Osteocyte (in vitro differentiated cells): ENCODE measurements at regions not wholly inside any gene's neighbourhood (a gene's known extent, or its start where the extent isn't known, plus 50 kb on each side); places are given as distances from the start of the nearest gene placed in this dataset.
"Not testable (repeated sequence)": the region's sequence is repeated elsewhere in the genome, so short reads cannot be mapped to it uniquely, and the experiment has no call there.

ENCODE experiments used
- DNase-seq: peaks from one replicate; pipeline ENCODE4 v3.0.0; 2021; ENCODE audit warnings: mixed read lengths; ENCODE audit not compliant: unreplicated experiment; ENCODE audit errors: extremely low spot score
- H3K27ac Mint-ChIP-seq: one replicate; pipeline ENCODE4 v1.8.0; 2021; ENCODE audit warnings: mild to moderate bottlenecking, mixed read lengths; ENCODE audit not compliant: unreplicated experiment
- H3K27me3 Mint-ChIP-seq: one replicate; pipeline ENCODE4 v1.8.0; 2021; ENCODE audit warnings: mixed read lengths; ENCODE audit not compliant: unreplicated experiment
- H3K36me3 Mint-ChIP-seq: one replicate; pipeline ENCODE4 v1.8.0; 2021; ENCODE audit warnings: mixed read lengths; ENCODE audit not compliant: unreplicated experiment
- H3K4me1 Mint-ChIP-seq: one replicate; pipeline ENCODE4 v1.8.0; 2021; ENCODE audit warnings: mixed read lengths; ENCODE audit not compliant: unreplicated experiment
- H3K4me3 Mint-ChIP-seq: one replicate; pipeline ENCODE4 v1.8.0; 2021; ENCODE audit warnings: mild to moderate bottlenecking, moderate library complexity, mixed read lengths; ENCODE audit not compliant: unreplicated experiment
- H3K9me3 Mint-ChIP-seq: one replicate; pipeline ENCODE4 v1.8.0; 2021; ENCODE audit warnings: mixed read lengths; ENCODE audit not compliant: unreplicated experiment
- CTCF ChIP-seq: fragments of 200-600 bp; sonication (generic); IDR thresholded peaks from 2 replicates; pipeline ENCODE4 v1.5.0; 2021; ENCODE audit warnings: antibody characterized with exemption, mild to moderate bottlenecking, moderate library complexity

GRCh38 chr17:71102777-71103176 is 933.4 kb downstream of the KCNJ2 start:
- Mint-ChIP-seq H3K27me3 (no peaks in the 10 kb centered on the region), H3K27ac (no peak overlapping the region), H3K4me1 (no peaks in the 10 kb centered on the region), H3K36me3 (no peaks in the 10 kb centered on the region), H3K4me3 (no peak overlapping the region), H3K9me3 (no peaks in the 10 kb centered on the region)
- no peak for TF ChIP-seq CTCF
- no peak for DNase-seq

GRCh38 chr17:71104225-71104624 is 934.9 kb downstream of the KCNJ2 start:
- Mint-ChIP-seq H3K27me3 (peaks cover 2% of the 10 kb centered on the region), H3K27ac (no peak overlapping the region), H3K9me3 (no peaks in the 10 kb centered on the region), H3K36me3 (no peaks in the 10 kb centered on the region), H3K4me3 (no peak overlapping the region), H3K4me1 (no peaks in the 10 kb centered on the region)
- TF ChIP-seq CTCF: no peak
- no peak for DNase-seq

- H3K27me3 Mint-ChIP-seq, H3K36me3 Mint-ChIP-seq, DNase-seq, H3K4me3 Mint-ChIP-seq, H3K9me3 Mint-ChIP-seq, H3K27ac Mint-ChIP-seq, H3K4me1 Mint-ChIP-seq: not testable (repeated sequence)
These were observed 936.7 kb downstream of the KCNJ2 start for GRCh38 chr17:71106056-71106455.

- Mint-ChIP-seq H3K36me3 (no peaks in the 10 kb centered on the region), H3K27me3 (peaks cover 5% of the 10 kb centered on the region), H3K4me1 (no peaks in the 10 kb centered on the region), H3K9me3 (no peaks in the 10 kb centered on the region), H3K27ac (no peak overlapping the region), H3K4me3 (no peak overlapping the region)
- TF ChIP-seq CTCF: no peak
- DNase-seq: no peak
These were observed 937.8 kb downstream of the KCNJ2 start for GRCh38 chr17:71107136-71107535.

GRCh38 chr17:71109697-71110096 is 940.4 kb downstream of the KCNJ2 start:
- no peak overlapping the region for H3K4me3 Mint-ChIP-seq

More at GRCh38 chr17:71109697-71110096, 940.4 kb downstream of the KCNJ2 start:
- Mint-ChIP-seq H3K4me1 (no peaks in the 10 kb centered on the region), H3K36me3 (no peaks in the 10 kb centered on the region), H3K27me3 (peaks cover 9% of the 10 kb centered on the region), H3K27ac (no peak overlapping the region), H3K9me3 (no peaks in the 10 kb centered on the region)
- no peak for DNase-seq
- no peak for TF ChIP-seq CTCF
